CD4-positive, alpha-beta T cell treated with Interleukin-15 for 4 hours (primary cell): ENCODE measurements at regions not wholly inside any gene's neighbourhood (a gene's known extent, or its start where the extent isn't known, plus 50 kb on each side); places are given as distances from the start of the nearest gene placed in this dataset.
"Not testable (repeated sequence)": the region's sequence is repeated elsewhere in the genome, so short reads cannot be mapped to it uniquely, and the experiment has no call there.

ENCODE experiments used
- DNase-seq: peaks from one replicate; pipeline ENCODE4 v3.0.0-alpha.2; 2020; ENCODE audit warnings: low spot score

DNA sequence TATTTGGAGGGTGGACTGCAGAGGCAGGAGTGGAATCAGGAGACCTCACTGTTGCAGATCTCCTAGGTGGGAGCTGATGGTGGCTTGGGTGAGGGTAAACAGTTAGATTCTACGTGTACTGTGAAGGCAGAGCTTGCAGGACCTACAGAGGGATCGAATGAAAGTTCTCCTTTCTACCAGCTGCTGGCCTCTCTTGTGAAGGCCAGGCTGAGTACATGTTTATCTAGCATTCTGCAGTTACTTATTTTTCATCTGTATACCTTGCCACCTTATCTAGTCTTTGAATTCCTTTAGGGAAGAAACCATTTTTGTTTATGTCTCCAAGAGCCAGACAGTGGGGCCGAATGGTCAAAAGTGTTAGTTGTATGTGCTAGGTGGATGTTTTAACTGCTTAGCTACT lies 57.6 kb downstream of the PTTG1 start:
- no peak for DNase-seq

DNA sequence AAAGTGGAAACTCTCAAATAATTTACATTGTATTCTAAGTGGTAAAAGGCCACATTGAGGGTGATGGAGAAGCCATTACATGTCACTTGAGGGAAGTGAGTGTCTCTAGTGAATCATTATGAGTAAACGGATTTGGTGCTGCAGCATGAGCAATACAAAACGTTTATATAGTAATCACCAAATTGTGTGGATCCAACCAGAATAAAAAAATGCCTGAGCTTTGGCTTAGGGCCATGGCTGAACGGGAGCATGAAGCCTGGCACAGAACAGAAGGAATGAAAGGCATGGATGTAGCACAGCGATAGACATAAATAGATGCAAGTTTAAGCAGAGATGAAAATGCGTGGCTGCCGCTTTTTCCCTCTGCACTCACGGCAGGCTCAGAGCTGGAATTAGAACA lies 58.3 kb downstream of the PTTG1 start:
- DNase-seq: no peak

DNA sequence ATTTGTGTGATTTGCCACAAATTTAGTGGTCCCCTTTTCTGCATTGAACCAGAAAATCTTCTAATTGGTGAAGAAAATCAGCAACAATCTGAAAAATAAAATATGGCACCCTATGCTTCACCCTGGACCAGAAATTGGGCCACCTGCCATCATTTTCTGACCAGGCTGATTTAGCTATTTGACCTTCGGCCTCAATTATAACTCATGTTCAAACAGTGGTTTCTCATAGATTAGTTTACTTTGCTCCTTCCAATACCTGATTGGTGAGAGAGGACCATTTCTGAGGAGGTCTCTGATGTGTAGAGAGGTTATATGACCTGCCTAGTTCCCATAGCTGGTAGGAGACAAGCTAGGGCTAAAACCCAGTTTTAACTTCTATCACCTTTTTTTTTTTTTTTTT lies 59.0 kb downstream of the PTTG1 start:
- DNase-seq: no peak

DNA sequence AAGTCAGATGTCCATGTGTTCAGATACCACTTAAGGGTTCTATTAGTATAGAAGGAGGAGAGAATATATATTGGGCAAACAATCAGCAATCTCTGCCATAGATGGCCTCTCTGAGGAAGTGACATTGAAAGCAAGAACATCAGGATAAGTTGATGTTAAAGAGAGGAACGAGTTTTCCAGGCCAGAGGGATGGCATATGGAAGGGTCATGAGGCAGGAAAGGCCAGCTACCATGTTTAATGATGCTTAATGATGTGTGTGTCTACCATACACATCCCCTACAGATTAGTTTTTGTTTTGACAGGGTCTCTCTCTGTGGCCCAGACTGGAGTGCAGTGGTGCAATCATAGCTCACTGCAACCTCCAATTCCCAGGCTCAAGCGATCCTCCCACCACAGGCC lies 63.0 kb downstream of the PTTG1 start:
- DNase-seq: no peak

DNA sequence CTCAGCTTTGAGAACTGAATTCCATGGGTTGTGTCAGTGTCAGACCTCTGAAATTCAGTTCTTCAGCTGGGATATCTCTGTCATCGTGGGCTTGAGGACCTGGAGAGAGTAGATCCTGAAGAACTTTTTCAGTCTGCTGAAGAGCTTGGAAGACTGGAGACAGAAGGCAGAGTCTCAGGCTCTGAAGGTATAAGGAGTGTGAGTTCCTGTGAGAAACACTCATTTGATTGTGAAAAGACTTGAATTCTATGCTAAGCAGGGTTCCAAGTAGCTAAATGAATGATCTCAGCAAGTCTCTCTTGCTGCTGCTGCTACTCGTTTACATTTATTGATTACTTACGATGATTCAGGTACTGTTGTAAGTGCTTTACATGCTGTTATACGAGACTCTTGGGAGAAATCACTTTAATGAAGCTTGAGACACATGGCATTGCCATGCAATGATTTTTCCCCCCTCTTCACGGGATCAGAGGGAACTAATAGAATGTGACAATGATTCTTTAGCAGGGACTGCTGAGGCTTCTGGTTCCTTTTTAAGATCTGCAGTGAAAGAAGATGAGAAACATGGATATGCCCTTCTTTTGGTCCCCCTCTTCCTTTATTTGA lies 63.8 kb downstream of the PTTG1 start:
- no peak for DNase-seq

DNA sequence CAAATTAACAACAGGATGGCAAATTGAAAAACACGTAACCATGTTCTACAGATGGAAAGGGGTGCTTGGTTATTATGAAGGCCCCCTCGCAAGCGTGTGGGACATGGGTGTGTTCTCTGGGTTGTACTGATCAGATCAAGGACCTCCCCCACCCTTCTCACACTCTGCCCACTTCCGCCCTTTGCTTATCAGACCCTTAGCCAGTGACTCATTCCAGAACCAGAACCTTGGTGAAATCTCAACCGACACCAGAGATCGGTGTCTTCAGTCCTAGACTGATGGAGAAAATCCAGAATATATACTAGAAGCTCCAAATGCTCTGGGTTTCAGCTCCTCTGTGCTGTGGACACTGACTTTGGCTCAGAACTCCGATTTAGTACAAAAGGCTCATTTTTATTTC lies 64.9 kb downstream of the PTTG1 start:
- DNase-seq: peak; percentile 66

DNA sequence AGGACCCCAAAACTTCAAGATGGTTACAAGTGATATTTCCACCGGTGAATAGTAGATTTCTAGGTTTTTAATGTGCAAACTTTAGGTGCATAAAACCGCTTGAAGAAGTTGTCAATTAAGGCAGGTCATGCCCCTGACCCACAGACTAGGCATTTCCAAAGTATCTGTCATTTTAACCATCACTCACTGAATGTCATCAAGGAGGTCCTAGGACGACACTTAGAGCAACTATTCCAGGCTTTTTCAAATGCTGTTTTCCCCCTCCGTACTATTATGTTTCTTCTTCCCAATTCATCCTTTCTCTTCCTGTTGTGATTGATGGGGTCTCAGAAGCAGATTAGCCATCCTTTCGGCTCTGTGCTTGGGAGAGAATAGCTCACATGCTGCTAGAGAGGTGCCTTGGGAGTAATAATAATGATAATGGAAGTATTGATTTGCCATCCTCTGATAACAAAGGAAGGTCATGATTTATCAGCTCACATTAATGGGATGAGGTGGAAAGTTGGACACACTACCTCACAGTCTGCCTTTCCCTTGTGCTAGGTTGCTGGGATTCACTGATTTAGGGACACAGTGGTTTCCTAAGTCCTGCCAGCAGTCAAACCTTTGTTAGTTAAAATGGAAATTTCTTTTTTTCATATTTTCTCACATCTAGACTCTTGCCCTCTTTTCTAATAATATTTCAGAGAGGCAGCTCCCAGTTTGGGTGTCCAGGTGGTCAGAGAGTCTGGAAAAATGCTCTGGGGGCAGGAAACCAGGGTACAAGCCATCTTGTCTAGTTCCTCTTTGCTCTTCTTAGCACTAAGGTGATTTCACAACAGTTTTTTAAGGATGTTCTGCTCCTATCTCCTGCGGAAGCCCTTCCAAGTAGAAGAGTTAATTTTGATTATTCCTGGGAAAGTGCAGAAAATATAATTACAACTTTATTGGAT lies 67.0 kb downstream of the PTTG1 start:
- no peak for DNase-seq

DNA sequence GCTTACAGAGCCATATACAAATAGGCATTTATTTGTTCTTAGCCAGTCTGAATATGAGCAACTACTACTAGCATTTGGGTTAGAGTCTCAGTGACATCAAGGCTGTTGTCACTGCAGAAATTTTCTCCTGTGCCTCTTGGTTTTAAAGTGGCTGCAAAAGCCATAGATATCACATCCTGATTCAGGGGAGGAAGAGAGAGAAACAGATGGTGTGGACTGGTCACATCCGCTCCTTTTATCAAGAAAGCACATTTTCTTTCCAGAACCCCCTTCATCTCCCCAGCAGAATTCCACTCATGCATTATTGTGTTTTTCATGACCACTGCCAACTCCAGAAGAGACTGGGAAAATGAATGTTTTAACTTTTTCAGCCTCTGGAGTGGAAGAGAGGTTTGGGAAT lies 69.8 kb downstream of the PTTG1 start:
- no peak for DNase-seq

DNA sequence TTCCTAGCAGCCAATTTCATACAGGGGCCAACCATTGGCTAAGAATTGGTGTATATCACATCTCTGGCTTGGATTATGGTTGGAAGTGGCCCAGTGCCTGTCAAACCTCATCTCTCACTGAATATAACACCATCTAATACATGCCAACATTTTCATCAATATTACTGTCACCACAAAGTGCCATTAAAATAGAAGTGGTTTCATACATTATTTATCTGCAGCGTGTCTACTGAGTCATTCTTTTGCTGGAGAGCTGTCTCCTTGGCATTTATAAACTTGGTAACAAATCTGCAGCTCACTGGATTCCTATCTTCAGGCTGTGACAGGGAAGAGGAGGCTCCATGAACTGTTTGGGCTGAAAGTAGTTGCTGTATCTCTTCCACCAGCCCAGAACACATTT lies 70.9 kb downstream of the PTTG1 start:
- no peak for DNase-seq

DNA sequence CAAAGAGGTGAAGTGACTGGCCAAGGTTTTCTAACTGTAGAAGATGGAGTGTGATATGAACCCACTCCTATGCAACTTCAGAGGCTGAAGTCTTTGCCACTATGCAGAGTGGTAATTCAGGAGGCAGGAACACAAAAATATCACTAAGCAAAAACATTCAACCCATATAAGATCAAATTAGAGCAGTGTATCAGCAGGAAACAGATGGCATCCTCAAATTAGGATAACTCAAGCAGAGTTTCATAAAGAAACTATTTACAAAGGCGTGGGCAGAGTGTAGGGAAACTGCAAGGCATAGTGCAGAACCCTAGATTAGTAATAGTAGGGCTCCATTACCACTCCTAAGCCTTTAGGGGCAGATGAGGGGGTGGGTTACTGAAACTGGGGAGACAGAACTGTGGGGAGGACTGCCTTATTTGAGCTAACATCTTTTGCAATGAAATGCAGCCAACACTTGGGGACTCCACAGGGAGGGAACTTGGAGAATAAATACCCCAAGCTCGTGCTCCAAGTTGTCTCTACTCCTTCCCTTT lies 72.2 kb downstream of the PTTG1 start:
- no peak for DNase-seq

DNA sequence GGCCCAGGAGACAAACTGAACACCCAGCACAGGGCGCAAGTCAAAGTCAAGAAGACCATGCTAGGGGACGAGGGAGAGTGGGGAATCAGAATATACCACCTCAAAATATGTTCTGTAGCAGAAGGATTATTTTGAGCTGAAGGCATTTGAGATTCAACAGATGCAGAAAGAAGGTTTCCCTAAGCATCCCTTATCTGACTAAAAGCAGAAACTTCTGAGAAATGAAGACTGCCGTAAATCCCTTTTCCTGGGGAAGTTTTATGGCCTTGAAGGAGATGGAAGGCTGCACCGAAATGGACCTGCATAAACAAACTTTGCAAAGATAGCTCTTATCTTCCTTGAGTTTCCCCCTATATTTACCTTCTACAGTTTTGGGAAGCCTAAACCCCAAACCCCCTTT lies 72.8 kb downstream of the PTTG1 start:
- no peak for DNase-seq

DNA sequence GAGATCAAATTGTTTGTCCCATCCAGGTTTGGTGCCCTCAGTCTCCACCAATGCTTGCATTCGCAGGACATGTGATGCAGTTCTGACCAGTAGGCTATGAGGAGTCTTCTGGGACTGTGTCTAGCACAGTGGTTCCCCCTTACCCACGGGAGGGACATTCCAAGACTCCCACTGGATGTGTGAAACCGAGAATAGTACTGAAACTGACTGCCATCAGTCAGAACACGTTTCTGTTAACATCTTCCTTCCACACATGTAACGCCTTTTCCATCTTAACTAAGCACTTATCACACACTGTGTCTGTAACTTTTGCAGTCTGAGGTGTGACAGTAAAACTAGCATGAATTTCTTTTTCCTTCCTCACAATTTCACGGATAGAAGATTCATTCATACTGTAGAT lies 74.7 kb downstream of the PTTG1 start:
- DNase-seq: no peak

DNA sequence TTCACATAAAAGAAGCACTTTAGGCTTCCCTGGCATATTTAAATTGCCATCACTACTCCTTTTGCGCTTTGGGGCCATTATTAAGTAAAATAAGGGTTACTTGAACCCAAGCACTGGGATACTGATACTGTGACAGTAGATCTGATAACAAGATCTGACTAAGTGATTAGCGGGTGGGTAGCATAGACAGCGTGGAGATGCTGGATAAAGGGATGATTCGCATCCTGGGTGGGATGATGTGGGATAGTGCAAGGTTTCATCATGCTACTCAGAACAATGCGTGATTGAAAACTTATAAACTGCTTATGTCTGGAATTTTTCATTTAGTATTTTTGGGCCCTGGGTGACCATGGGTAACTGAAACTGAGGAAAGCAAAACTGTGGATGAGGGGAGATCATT lies 75.1 kb downstream of the PTTG1 start:
- DNase-seq: no peak

DNA sequence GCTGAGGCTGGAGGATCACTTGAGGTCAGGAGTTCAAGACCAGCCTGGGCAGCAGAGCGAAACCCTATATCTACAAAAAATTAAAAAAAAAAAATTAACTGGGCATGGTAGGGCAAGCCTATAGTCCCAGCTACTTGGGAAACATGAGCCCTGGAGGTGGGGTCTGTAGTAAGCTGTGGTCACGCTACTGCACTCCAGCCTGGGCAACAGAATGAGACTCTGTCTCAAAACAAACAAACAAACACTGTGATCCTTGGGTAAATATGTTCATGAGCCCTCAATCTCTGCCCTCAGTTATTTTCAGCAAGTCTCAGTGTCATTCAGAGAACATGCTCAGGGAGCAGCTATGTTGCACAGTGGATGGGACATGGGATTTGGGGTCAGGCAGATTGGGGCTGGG lies 76.2 kb downstream of the PTTG1 start:
- DNase-seq: no peak

DNA sequence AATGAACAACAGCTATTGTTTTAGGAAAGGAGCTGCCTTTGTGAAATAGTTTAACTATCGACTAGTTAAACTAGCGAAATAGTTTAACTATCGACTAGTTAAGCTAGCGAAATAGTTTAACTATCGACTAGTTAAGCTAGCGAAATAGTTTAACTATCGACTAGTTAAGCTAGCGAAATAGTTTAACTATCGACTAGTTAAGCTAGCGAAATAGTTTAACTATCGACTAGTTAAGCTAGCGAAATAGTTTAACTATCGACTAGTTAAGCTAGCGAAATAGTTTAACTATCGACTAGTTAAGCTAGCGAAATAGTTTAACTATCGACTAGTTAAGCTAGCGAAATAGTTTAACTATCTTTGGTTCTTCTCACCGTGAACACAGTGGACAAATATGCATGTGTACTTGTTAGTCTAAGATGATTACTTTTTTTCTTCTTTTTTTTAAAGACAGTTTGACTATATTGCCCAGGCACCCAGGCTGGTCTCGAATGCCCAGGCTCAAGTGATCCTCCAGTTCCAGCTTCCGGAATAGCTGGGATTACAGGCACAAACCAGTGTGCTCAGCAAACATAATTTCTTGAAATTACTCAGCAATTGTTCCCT lies 76.9 kb downstream of the PTTG1 start:
- not testable (repeated sequence) for DNase-seq

DNA sequence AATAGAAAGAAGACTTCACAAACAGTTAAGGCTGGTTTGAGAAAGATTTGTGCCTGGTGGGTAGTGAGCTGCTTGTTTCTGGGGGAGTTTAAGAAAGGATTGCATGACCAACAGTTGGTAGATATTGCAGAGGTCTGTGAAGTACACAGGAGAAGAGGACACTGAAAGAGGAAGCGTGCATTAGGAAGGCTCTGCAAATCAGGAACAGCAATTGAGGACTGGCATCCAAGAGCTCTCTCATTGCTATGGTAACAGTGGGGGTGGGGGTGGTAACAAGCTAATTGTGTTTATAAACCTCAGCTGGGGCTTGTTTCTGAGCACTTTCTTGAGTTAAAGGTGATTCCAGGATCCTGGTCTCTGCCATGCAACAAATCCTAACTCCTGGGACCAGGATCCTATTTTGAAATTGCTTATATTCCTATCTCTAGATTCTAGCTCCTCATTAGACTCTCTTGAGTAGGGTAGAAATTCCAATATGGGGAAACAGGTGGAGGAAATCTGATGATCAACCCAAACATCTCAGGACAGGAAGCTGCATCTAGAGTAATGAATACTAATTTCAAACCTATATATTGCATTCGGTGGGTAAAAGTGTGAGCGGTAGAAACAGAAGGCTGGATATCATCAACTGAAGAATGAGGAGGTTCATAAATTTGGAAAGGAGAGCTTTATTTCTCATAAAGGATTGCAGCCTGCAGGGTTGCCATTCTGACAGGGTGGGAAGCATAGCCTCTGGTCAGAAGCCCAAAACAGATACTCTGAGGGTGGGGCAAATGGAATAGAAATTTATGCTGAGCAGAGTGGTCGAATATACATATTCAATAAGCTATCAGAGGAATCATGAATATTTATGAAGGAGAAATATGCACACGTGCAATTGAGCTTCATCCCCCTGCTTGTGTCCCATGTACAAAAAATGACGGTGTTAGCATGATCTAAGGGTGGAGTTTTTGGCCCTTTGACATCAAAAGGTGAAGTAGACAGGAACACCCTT lies 79.4 kb downstream of the PTTG1 start:
- DNase-seq: no peak

DNA sequence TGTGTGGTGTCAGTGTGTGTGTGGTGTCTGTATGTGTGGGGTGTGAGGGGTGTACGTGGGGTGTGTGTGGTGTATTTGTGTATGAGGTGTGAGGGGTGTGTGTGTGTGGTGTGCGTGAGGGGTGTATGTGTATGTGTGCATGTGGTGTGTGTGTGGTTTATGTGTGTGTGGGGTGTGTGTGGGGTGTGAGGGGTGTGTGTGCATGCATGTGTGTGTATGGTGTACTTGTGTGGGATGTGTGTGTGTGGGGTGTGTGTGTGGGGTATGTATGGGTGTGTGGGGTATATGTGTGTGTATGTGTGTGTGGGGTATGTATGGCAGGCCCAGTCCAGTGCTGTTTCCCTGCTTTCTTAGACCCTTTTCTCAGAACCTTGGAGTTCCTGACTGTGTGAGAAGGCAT lies 83.3 kb downstream of the PTTG1 start:
- no peak for DNase-seq

DNA sequence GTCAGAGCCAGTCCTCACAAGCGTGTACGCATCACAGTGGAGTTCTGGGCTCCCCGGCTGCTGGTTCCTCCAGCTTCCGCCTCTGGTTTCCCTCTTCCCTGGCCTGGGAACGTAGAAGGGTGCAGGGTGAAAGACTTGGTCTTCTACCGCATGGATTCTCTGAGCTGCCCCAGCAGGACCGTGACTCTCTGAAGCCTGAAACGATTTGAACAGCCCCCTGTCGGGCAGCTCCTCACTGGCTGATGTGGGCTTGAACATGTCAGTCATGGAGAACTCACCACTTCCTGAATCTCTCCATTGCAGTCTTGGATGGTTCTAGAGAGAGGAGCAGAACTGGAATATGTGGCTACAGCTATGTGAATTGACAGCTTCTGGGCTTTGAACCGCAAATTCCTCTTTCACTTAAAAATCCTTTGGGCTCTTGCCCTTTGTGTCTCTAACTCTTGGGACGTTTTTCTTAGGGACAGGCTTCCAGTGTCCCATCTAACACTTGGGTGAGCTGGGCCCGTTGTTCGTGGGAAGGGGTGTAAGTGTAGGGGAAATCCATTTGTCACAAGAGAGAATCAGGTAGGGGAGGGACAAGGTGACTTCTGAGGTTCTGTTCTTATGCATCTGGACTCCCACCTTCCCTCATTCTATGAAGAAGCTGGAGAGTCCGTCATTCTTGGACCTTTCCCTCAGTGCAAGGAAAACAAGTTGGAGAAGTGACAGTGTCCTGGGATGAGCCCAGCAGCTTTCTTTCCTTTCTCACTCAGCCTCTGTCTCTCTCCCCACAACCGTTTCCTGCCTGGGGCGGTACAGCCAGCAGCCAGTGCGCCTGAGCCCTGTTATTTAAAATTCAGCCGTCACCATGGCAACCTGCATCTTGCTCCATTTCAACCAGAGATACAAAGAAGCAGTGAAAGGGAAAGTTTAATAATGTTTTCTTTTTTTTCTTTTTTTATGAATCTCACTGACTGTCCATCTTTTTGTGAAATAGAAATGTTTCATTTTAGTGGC lies 84.7 kb downstream of the PTTG1 start:
- DNase-seq: peak; percentile 89

DNA sequence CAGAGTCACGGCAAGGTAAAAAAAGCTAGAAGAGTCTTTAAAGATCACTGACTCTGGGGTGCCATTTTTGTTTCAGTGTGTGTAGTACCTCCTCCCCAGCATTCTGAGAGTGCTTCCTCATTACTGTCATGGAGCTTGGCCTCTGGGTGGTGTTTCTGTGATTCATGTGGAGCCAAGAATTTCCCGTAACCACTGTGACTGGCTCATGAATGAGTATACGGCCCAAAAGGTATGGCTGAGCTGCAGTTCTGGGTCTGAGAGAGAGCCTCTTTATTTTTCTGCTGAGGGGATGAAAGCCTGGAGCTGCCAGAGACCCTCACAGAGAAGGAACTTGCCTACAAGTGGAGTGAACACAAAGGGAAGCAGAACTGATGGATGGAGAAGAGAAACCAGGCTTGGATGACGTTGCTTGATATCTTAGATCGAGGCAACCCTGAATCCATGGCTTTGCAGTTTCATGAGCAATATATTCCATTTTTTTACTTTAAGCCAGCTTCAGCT lies 85.6 kb downstream of the PTTG1 start:
- DNase-seq: peak; percentile 42

DNA sequence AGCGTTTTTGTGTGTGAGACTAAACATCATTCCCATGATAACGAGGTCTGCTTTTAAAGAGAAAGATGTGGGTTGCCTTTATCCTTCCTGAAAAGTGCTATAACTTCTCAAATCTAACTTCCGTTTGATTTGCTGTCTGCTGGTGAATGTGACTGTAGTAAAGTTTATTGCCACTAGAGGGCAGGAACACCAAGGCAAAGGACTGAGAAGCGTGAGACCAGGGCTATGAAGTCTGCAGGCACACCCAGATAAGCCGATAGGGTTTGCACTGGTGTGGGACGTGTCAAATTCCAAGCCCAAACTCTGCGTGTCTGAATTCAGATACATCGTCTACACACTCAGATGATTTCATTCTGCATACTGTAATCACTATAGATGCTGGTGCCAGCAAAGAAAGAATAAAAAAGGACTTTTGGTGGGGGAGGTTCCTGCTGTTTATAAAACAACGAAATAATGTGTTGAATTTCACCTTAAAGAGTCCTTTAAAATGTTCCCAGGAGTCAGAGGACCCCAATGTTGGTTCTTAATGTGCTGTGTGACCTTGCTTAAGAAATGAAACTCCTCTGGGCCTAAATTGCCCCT lies 87.2 kb downstream of the PTTG1 start:
- peak; percentile 90 for DNase-seq
